ENCODE measurements at regions not wholly inside any gene's neighbourhood (a gene's known extent, or its start where the extent isn't known, plus 50 kb on each side); places are given as distances from the start of the nearest gene placed in this dataset.

- TF ChIP-seq CTCF (IDR thresholded peaks at IDR 0.05) = no peak
- TF ChIP-seq POLR2AphosphoS5 (IDR thresholded peaks at IDR 0.05) = peak in 1 of 3 donors; percentile 65
- TF ChIP-seq POLR2A (IDR thresholded peaks at IDR 0.05) = no peak
- no peak for TF ChIP-seq EP300 (IDR thresholded peaks at IDR 0.05)
Observed at GRCh38 chr11:26827567-26828081, 105.8 kb upstream of the SLC5A12 start.
